ENCODE measurements at regions not wholly inside any gene's neighbourhood (a gene's known extent, or its start where the extent isn't known, plus 50 kb on each side); places are given as distances from the start of the nearest gene placed in this dataset.

- H3K36me3 Mint-ChIP-seq (ENCODE audit: insufficient read depth): no peaks in the 10 kb centered on the region
- H3K27ac Mint-ChIP-seq: no peak overlapping the region
- no peak for DNase-seq (ENCODE audit: low spot score, unreplicated experiment)
- H3K4me1 Mint-ChIP-seq (ENCODE audit: low read depth): peaks cover 33% of the 10 kb centered on the region
- H3K4me3 Mint-ChIP-seq (ENCODE audit: low read depth): no peak overlapping the region
- no peaks in the 10 kb centered on the region for H3K9me3 Mint-ChIP-seq (ENCODE audit: low read depth)
- no peak for TF ChIP-seq CTCF (IDR thresholded peaks at IDR 0.05; ENCODE audit: unreplicated experiment)
- H3K27me3 Mint-ChIP-seq: no peaks in the 10 kb centered on the region
Observed at GRCh38 chr3:144553301-144553700, 581.7 kb downstream of the DIPK2A start.

DNA sequence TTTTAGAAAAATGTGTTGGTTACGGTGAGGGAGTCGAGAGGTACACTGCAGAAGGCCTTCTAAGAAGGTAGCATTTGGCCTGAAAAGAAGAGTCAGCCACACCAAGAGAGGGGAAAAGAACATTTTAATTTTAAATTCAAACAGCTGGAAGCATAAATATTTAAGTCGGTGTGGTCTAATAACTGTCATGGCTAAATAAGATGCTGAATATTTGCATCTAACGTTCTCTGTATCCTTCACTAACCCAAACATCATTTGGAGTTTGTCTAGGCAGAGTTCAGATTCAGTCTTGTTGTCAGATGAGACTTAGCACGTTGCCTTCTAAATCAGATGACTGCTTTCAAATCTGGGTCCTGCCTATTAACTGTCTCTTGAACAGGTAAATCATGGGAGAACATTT lies 583.3 kb downstream of the DIPK2A start:
- no peaks in the 10 kb centered on the region for H3K27me3 Mint-ChIP-seq

DNA sequence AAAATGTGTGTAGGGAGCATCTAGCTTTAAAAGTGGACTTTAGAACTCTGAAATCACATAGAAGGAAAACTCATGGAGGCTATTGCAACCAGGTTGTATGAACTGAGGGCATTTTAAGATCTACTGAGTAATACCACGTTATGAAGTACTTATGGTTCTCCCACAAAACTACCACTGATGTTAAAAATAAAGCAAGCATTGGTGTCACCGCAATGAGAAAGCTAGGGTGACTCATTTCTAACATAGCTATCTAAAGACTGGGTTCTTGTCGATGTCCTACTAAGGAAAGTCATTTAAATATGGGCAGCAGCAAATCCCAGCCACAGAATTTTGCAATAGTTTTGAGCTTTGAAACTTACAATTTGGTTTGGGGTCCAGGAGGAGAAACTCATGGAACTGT lies 584.8 kb downstream of the DIPK2A start:
- Mint-ChIP-seq H3K9me3 (ENCODE audit: low read depth) (peaks cover 3% of the 10 kb centered on the region), H3K27ac (no peak overlapping the region), H3K27me3 (no peaks in the 10 kb centered on the region), H3K4me1 (ENCODE audit: low read depth) (peaks cover 29% of the 10 kb centered on the region), H3K4me3 (ENCODE audit: low read depth) (no peak overlapping the region), H3K36me3 (ENCODE audit: insufficient read depth) (no peaks in the 10 kb centered on the region)
- no peak for DNase-seq (ENCODE audit: low spot score, unreplicated experiment)
- TF ChIP-seq CTCF (IDR thresholded peaks at IDR 0.05; ENCODE audit: unreplicated experiment): no peak

More for the DNA sequence above, 583.3 kb downstream of the DIPK2A start:
- no peak for TF ChIP-seq CTCF (IDR thresholded peaks at IDR 0.05; ENCODE audit: unreplicated experiment)
- Mint-ChIP-seq H3K4me3 (ENCODE audit: low read depth) (no peak overlapping the region), H3K36me3 (ENCODE audit: insufficient read depth) (no peaks in the 10 kb centered on the region), H3K4me1 (ENCODE audit: low read depth) (peaks cover 23% of the 10 kb centered on the region), H3K9me3 (ENCODE audit: low read depth) (no peaks in the 10 kb centered on the region), H3K27ac (no peak overlapping the region)
- no peak for DNase-seq (ENCODE audit: low spot score, unreplicated experiment)

- no peak for TF ChIP-seq CTCF (IDR thresholded peaks at IDR 0.05; ENCODE audit: unreplicated experiment)
- Mint-ChIP-seq H3K9me3 (ENCODE audit: low read depth) (peaks cover 3% of the 10 kb centered on the region), H3K36me3 (ENCODE audit: insufficient read depth) (no peaks in the 10 kb centered on the region), H3K27ac (no peak overlapping the region), H3K4me3 (ENCODE audit: low read depth) (no peak overlapping the region), H3K4me1 (ENCODE audit: low read depth) (peaks cover 28% of the 10 kb centered on the region), H3K27me3 (no peaks in the 10 kb centered on the region)
- DNase-seq (ENCODE audit: low spot score, unreplicated experiment): no peak
Observed at GRCh38 chr3:144557515-144557914, 585.9 kb downstream of the DIPK2A start.

DNA sequence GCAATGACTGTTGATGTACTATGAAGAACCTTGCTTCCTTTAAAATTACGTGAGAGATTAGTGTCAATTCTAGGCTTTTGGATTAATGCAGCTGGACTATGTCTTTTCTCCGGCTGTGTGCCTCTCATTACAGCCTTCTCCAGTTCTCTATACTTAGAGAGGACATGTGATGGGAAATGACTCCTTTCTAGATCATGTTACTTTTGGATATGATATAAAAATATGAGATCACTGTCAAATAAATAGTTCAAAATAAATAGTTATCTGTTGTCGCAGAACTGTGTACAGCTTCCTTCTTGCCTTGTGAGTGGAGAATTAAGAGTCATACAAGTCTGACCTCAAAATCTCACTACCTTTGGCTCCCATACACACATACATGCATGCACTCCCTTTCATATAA lies 592.4 kb downstream of the DIPK2A start:
- Mint-ChIP-seq H3K4me3 (ENCODE audit: low read depth) (no peak overlapping the region), H3K4me1 (ENCODE audit: low read depth) (peaks cover 7% of the 10 kb centered on the region), H3K27me3 (no peaks in the 10 kb centered on the region), H3K9me3 (ENCODE audit: low read depth) (peaks cover 19% of the 10 kb centered on the region), H3K36me3 (ENCODE audit: insufficient read depth) (no peaks in the 10 kb centered on the region), H3K27ac (no peak overlapping the region)
- no peak for TF ChIP-seq CTCF (IDR thresholded peaks at IDR 0.05; ENCODE audit: unreplicated experiment)
- no peak for DNase-seq (ENCODE audit: low spot score, unreplicated experiment)

All from progenitor cell of endocrine pancreas (in vitro differentiated cells).